ENCODE measurements at regions not wholly inside any gene's neighbourhood (a gene's known extent, or its start where the extent isn't known, plus 50 kb on each side); places are given as distances from the start of the nearest gene placed in this dataset.
"Not testable (repeated sequence)": the region's sequence is repeated elsewhere in the genome, so short reads cannot be mapped to it uniquely, and the experiment has no call there.

- no peak for DNase-seq
Observed at GRCh38 chrX:63458981-63459380, 107.8 kb upstream of the SPIN4 start.

- DNase-seq, result no peak
Observed at GRCh38 chrX:63453571-63453970, 102.4 kb upstream of the SPIN4 start.

- DNase-seq, result no peak
Observed at GRCh38 chrX:63441717-63442116, 90.6 kb upstream of the SPIN4 start.

- no peak for DNase-seq
Observed at GRCh38 chrX:63439580-63439979, 88.4 kb upstream of the SPIN4 start.

- no peak for DNase-seq
Observed at GRCh38 chrX:63436865-63437264, 85.7 kb upstream of the SPIN4 start.

- DNase-seq, result no peak
Observed at GRCh38 chrX:63434665-63435064, 83.5 kb upstream of the SPIN4 start.

- no peak for DNase-seq
Observed at GRCh38 chrX:63434206-63434605, 83.1 kb upstream of the SPIN4 start.

- DNase-seq, result no peak
Observed at GRCh38 chrX:63430026-63430425, 78.9 kb upstream of the SPIN4 start.

- DNase-seq, result no peak
Observed at GRCh38 chrX:63428348-63428747, 77.2 kb upstream of the SPIN4 start.

GRCh38 chrX:63426519-63426918 lies 75.4 kb upstream of the SPIN4 start:
- no peak for DNase-seq

GRCh38 chrX:63424063-63424462 lies 72.9 kb upstream of the SPIN4 start:
- DNase-seq, result no peak

- no peak for DNase-seq
Observed at GRCh38 chrX:63421411-63421810, 70.3 kb upstream of the SPIN4 start.

GRCh38 chrX:63418211-63418610 lies 67.1 kb upstream of the SPIN4 start:
- no peak for DNase-seq

GRCh38 chrX:63417649-63418048 lies 66.5 kb upstream of the SPIN4 start:
- no peak for DNase-seq

GRCh38 chrX:63409934-63410333 lies 58.8 kb upstream of the SPIN4 start:
- not testable (repeated sequence) for DNase-seq

GRCh38 chrX:63408050-63408449 lies 56.9 kb upstream of the SPIN4 start:
- no peak for DNase-seq

GRCh38 chrX:63404332-63404731 lies 53.2 kb upstream of the SPIN4 start:
- no peak for DNase-seq

- no peak for DNase-seq
Observed at GRCh38 chrX:63402106-63402505, 51.0 kb upstream of the SPIN4 start.
